HG03280 (cell line): ENCODE measurements at regions not wholly inside any gene's neighbourhood (a gene's known extent, or its start where the extent isn't known, plus 50 kb on each side); places are given as distances from the start of the nearest gene placed in this dataset.
"Not testable (repeated sequence)": the region's sequence is repeated elsewhere in the genome, so short reads cannot be mapped to it uniquely, and the experiment has no call there.

Source experiments
- ATAC-seq: cut with Tn5 transposase; IDR thresholded peaks from one replicate; pipeline ENCODE4 v1.9.1; 2021; ENCODE audit warnings: mild to moderate bottlenecking, moderate library complexity; ENCODE audit not compliant: unreplicated experiment

- ATAC-seq = no peak
Measured at GRCh38 chr1:3989465-3989864, 89.4 kb upstream of the C1orf174 start.

- ATAC-seq = no peak
Measured at GRCh38 chr1:3992103-3992556, 92.1 kb upstream of the C1orf174 start.

- ATAC-seq = no peak
Measured at GRCh38 chr1:3992746-3993145, 92.7 kb upstream of the C1orf174 start.

- ATAC-seq = no peak
Measured at GRCh38 chr1:3993619-3994375, 93.7 kb upstream of the C1orf174 start.

- no peak for ATAC-seq
Measured at GRCh38 chr1:3995141-3995780, 95.2 kb upstream of the C1orf174 start.

GRCh38 chr1:3996846-3997705 is 97.0 kb upstream of the C1orf174 start:
- ATAC-seq = no peak

GRCh38 chr1:3998086-3998485 is 98.0 kb upstream of the C1orf174 start:
- no peak for ATAC-seq

- not testable (repeated sequence) for ATAC-seq
Measured at GRCh38 chr1:3999514-3999913, 99.4 kb upstream of the C1orf174 start.

GRCh38 chr1:3999941-4000735 is 100.1 kb upstream of the C1orf174 start:
- no peak for ATAC-seq

- ATAC-seq = no peak
Measured at GRCh38 chr1:4000811-4001251, 100.8 kb upstream of the C1orf174 start.

GRCh38 chr1:4001461-4001860 is 101.4 kb upstream of the C1orf174 start:
- no peak for ATAC-seq

- no peak for ATAC-seq
Measured at GRCh38 chr1:4002061-4002521, 102.0 kb upstream of the C1orf174 start.

GRCh38 chr1:4002741-4003140 is 102.7 kb upstream of the C1orf174 start:
- ATAC-seq = no peak

GRCh38 chr1:4003846-4004505 is 103.9 kb upstream of the C1orf174 start:
- no peak for ATAC-seq

GRCh38 chr1:4004635-4005430 is 104.8 kb upstream of the C1orf174 start:
- no peak for ATAC-seq

GRCh38 chr1:4005431-4005830 is 105.4 kb upstream of the C1orf174 start:
- no peak for ATAC-seq

- no peak for ATAC-seq
Measured at GRCh38 chr1:4006676-4007374, 106.8 kb upstream of the C1orf174 start.

- no peak for ATAC-seq
Measured at GRCh38 chr1:4010284-4010683, 110.2 kb upstream of the C1orf174 start.
